Peyer's patch (tissue), 4 donors: ENCODE measurements at regions not wholly inside any gene's neighbourhood (a gene's known extent, or its start where the extent isn't known, plus 50 kb on each side); places are given as distances from the start of the nearest gene placed in this dataset.

Experiments used
- DNase-seq, 3 donors: peaks; one replicate each; pipeline ENCODE4 v3.0.0-alpha.2; 2017 to 2019
- H3K27ac ChIP-seq, 4 donors: fragments of 200-600 bp; sonication (generic); one replicate each; pipeline ENCODE4 v1.5.1; 2016 to 2019
- H3K27me3 ChIP-seq, 2 donors: fragments of 200-600 bp; sonication (generic); one replicate each; pipeline ENCODE4 v1.5.1; 2019
- H3K36me3 ChIP-seq, 3 donors: fragments of 200-600 bp; sonication (generic); one replicate each; pipeline ENCODE4 v1.5.1; 2016 to 2019
- H3K4me1 ChIP-seq, 4 donors: fragments of 200-600 bp; sonication (generic); one replicate each; pipeline ENCODE4 v1.5.1; 2016 to 2019
- H3K4me3 ChIP-seq, 4 donors: fragments of 200-600 bp; sonication (generic); 1 replicate in 3 of 4; 2 replicates in 1 of 4; pipeline ENCODE4 v1.5.1; 2016 to 2019; ENCODE audit warnings: mild to moderate bottlenecking in 1 of 4
- H3K9me3 ChIP-seq, 4 donors: fragments of 200-600 bp; sonication (generic); one replicate each; pipeline ENCODE4 v1.5.1; 2016 to 2019; ENCODE audit warnings: mild to moderate bottlenecking in 1 of 4
- POLR2A ChIP-seq, 2 donors: fragments of 450-650 bp; IDR thresholded peaks; one replicate each; pipeline ENCODE4 v1.5.1; 2017; ENCODE audit warnings: antibody characterized with exemption in 2 of 2, mild to moderate bottlenecking in 2 of 2, moderate library complexity in 2 of 2
- TF ChIP-seq, protein P1 (sequence below), 6 experiments: fragments of 450-650 bp in 4 of 6; fragments of 200-600 bp in 2 of 6; sonication (generic) in 1 of 6; IDR thresholded peaks; one replicate each; pipeline ENCODE4 v1.5.1; 2017 to 2019; ENCODE audit warnings: antibody characterized with exemption in 6 of 6, mild to moderate bottlenecking in 3 of 6, moderate library complexity in 1 of 6

DNA sequence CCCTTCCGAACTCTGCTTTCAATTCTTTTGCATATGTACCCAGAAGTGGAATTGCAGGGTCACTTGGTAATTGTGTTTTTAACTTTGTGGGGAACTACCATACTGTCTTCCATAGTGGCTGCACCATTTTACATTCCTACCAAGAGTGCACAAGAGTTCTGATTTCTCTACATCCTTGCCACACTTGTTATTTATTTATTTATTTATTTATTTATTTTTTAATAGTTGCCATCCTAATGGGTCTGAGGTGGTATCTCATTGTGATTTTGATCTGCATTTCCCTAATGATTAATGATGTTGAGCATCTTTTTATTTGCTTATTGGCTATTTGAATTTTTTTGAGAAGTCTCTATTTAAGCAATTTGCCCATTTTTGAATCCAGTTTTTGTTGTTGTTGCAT is 422.4 kb downstream of the PTPRU start:
- Histone ChIP-seq H3K27me3 (no peaks in the 10 kb centered on the region), H3K36me3 (no peaks in the 10 kb centered on the region), H3K9me3 (peaks cover 0 to 11% (median 0%) of the 10 kb centered on the region in 4 donors), H3K27ac (no peak overlapping the region), H3K4me1 (no peaks in the 10 kb centered on the region), H3K4me3 (no peak overlapping the region)
- TF ChIP-seq, protein P1, sequence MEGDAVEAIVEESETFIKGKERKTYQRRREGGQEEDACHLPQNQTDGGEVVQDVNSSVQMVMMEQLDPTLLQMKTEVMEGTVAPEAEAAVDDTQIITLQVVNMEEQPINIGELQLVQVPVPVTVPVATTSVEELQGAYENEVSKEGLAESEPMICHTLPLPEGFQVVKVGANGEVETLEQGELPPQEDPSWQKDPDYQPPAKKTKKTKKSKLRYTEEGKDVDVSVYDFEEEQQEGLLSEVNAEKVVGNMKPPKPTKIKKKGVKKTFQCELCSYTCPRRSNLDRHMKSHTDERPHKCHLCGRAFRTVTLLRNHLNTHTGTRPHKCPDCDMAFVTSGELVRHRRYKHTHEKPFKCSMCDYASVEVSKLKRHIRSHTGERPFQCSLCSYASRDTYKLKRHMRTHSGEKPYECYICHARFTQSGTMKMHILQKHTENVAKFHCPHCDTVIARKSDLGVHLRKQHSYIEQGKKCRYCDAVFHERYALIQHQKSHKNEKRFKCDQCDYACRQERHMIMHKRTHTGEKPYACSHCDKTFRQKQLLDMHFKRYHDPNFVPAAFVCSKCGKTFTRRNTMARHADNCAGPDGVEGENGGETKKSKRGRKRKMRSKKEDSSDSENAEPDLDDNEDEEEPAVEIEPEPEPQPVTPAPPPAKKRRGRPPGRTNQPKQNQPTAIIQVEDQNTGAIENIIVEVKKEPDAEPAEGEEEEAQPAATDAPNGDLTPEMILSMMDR (IDR thresholded peaks at IDR 0.05): no peak
- no peak for TF ChIP-seq POLR2A (IDR thresholded peaks at IDR 0.05)
- DNase-seq: no peak

DNA sequence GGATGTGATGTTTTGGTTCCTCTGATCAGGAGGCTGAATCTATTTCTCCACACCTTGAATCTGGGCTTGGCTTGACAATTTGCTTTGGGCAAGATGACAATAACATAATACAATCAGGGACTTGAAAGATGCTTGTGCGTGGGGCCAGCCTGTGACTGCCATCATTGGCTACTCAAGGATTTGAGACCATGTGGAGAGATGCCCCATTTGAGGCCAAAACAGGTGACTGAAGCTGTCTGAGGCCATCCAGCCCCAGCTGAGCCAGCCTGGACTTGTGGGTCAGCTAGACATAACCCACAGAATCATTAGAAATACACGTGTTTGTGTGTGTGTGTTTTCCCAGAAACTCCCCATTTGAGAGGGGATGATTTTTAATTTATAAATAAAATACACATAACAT is 421.5 kb downstream of the PTPRU start:
- H3K4me3 ChIP-seq: no peak overlapping the region
- peak in 1 of 3 donors; percentile 7 for DNase-seq
- no peaks in the 10 kb centered on the region for H3K4me1 ChIP-seq
- H3K27me3 ChIP-seq: no peaks in the 10 kb centered on the region
- H3K27ac ChIP-seq: no peak overlapping the region
- no peaks in the 10 kb centered on the region for H3K36me3 ChIP-seq
- H3K9me3 ChIP-seq: peaks cover 0 to 11% (median 0%) of the 10 kb centered on the region in 4 donors
- TF ChIP-seq, protein P1 (IDR thresholded peaks at IDR 0.05): no peak
- TF ChIP-seq POLR2A (IDR thresholded peaks at IDR 0.05): no peak

DNA sequence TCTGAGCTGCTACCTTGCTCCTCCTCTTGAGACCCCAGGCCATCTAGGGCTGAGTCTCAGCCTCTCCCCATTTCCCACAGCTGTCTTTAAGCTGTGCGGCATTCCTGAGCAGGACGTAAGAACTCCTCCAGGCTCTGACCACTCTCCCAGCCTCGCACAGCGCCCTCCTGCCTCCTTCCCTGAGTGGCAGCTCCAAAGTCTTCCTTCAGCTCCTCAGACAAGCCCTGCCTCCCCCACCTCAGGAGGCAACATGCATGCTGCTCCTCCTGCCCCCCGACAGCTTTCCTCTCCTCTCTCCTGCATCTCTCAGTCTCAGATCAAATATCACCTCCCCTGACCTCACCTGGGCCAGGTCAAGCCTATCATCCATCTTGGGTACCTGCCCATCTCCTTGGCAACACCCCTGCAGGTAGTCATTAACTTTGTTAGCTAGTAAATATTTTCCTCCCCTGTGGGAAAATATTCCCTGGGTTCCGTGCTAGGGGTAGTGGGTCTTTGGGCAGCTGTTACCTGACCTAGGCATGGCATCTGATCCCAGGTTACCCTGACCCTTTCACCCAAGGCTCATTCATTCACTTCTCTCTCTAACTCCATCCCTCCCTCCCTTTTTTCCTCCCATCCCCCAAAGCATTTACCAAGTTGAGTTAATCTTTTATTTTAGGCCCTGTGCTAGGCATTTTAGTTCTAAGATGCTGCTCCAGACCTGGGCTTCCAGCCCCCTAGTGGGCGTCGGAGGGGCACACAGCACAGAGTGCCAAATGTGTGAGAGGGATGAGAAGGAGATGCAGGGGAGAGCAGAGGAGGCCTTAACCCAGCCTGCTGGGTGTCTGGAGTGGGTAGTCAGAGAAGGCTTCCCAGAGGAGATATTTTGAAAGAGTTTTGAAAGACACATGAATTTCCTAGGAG is 419.9 kb downstream of the PTPRU start:
- H3K36me3 ChIP-seq: no peaks in the 10 kb centered on the region
- no peak for TF ChIP-seq POLR2A (IDR thresholded peaks at IDR 0.05)
- TF ChIP-seq, protein P1 (IDR thresholded peaks at IDR 0.05): no peak
- peak in 1 of 3 donors; percentile 19 for DNase-seq
- no peaks in the 10 kb centered on the region for H3K4me1 ChIP-seq
- H3K27me3 ChIP-seq: no peaks in the 10 kb centered on the region
- no peak overlapping the region for H3K27ac ChIP-seq
- no peak overlapping the region for H3K4me3 ChIP-seq
- peaks cover 0 to 3% (median 0%) of the 10 kb centered on the region in 4 donors for H3K9me3 ChIP-seq

DNA sequence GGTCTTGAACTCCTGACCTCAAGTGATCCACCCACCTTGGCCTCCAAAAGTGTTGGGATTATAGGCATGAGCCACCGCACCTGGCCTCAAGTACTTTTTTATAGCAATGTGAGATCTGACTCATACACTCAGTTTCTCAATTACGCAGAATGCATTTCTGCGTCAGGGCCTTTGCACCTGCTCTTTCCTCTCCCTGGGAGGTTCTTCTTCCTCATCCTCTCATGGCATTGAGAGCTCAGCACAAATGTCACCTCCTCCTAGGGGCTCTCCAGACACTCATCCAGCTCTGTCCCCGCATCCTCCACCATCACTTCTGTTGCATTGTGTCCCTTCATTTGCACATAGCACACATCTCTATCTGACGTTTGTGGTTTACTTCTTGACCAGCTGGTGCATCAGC is 418.8 kb downstream of the PTPRU start:
- Histone ChIP-seq H3K4me3 (no peak overlapping the region), H3K4me1 (no peaks in the 10 kb centered on the region), H3K27me3 (no peaks in the 10 kb centered on the region), H3K9me3 (peaks cover 0 to 3% (median 0%) of the 10 kb centered on the region in 4 donors), H3K36me3 (no peaks in the 10 kb centered on the region), H3K27ac (no peak overlapping the region)
- DNase-seq: no peak
- TF ChIP-seq, protein P1 (IDR thresholded peaks at IDR 0.05): no peak
- TF ChIP-seq POLR2A (IDR thresholded peaks at IDR 0.05): no peak

DNA sequence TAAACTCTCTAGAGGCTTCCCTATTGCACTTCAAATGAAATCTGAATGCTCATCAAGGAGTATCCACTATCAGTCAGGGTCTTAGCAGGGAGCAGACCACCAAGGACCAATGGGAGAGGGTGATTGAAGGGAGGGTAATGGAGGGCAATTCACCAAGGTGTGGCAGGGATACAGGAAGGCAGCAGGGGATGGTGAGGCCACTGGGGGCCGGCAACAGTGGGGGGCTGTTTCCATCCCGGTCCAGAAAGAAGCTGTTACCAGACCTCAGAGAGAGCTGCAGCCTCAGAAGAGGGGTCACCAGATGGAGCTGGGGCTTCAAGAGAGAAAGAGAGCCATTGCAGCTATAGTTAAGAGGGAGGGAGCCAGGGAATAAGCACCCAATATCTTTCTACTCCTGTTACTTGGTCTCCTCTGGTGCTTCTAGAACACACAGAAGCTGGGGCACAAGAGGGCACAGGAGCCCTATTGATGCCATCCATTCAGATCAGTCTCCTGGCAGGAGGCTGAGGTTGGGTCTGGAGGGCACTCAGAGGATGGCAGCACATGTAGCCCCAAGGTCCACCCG is 417.6 kb downstream of the PTPRU start:
- Histone ChIP-seq H3K4me3 (no peak overlapping the region), H3K4me1 (no peaks in the 10 kb centered on the region), H3K9me3 (peaks cover 0 to 2% (median 0%) of the 10 kb centered on the region in 4 donors), H3K27me3 (no peaks in the 10 kb centered on the region), H3K36me3 (no peaks in the 10 kb centered on the region), H3K27ac (no peak overlapping the region)
- peak in 1 of 3 donors; percentile 5 for DNase-seq
- no peak for TF ChIP-seq POLR2A (IDR thresholded peaks at IDR 0.05)
- TF ChIP-seq, protein P1 (IDR thresholded peaks at IDR 0.05): no peak
